SKM-1 (cell line): ENCODE measurements at regions not wholly inside any gene's neighbourhood (a gene's known extent, or its start where the extent isn't known, plus 50 kb on each side); places are given as distances from the start of the nearest gene placed in this dataset.
"Not testable (repeated sequence)": the region's sequence is repeated elsewhere in the genome, so short reads cannot be mapped to it uniquely, and the experiment has no call there.

Experiments used
- DNase-seq: peaks from one replicate; lab custom pipeline; 2025; ENCODE audit not compliant: unreplicated experiment; lab: John Stamatoyannopoulos, UW

GRCh38 chr11:41675205-41675604 is 215.8 kb upstream of the LRRC4C start:
- DNase-seq, result no peak

- DNase-seq, result no peak
These were observed 253.6 kb upstream of the LRRC4C start for GRCh38 chr11:41713030-41713429.

DNA sequence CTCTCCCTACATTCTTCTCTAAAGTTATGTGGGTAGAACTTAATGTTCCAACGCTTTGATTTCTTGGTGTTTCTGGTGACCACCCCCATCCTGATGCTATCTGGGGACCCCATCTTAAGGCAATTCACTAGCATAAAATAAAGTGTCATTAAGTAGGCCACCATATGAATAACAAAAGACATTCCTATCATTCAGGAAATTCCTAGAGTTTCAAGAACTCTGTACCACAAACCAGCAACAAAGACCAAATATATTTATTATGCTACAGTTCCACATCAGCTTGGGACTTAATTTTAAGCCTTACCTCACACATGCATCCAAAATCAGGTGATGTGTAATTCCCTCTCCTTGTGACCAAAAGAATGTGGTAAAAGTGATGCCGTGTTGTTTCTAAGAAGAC is 254.6 kb upstream of the LRRC4C start:
- DNase-seq, result no peak

DNA sequence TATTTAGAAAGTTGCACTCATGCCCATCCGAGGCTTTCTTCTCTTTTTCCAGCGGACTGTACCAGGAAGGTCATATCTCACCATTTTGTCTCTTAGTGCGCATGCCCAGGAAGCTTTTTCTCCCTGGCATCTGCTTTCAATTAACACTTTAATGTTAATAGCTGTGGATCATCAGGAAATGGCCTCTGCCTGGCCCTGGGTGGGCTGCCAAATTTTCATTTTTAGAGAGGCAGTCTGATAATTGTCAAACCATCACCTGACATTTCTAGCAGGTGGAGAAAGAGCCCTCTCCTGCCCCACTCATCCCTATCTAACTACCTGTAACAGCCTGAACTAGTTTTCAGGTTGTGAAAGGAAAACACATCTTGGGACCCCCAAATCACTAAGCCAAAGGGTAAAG is 257.4 kb upstream of the LRRC4C start:
- DNase-seq, result no peak

GRCh38 chr11:41720761-41721160 is 261.3 kb upstream of the LRRC4C start:
- DNase-seq, result no peak

GRCh38 chr11:41728161-41728560 is 268.7 kb upstream of the LRRC4C start:
- not testable (repeated sequence) for DNase-seq

DNA sequence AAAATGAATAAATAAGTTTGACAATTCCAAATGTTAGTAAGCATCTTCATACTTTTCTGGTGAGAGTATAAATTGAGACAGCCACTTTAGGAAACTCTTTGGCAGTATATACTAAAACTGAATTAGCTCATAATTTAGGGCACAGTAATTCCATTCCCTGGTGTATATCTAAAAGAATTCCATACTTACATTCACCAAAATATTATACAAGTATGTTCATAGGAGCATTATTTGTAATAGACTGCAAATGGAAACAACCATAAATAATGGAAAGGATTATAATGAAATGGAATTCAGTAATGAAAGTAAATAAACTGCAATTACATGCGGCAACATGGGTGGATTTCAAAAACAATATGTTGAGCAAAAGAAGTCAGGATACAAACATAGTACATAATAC is 315.8 kb upstream of the LRRC4C start:
- no peak for DNase-seq

DNA sequence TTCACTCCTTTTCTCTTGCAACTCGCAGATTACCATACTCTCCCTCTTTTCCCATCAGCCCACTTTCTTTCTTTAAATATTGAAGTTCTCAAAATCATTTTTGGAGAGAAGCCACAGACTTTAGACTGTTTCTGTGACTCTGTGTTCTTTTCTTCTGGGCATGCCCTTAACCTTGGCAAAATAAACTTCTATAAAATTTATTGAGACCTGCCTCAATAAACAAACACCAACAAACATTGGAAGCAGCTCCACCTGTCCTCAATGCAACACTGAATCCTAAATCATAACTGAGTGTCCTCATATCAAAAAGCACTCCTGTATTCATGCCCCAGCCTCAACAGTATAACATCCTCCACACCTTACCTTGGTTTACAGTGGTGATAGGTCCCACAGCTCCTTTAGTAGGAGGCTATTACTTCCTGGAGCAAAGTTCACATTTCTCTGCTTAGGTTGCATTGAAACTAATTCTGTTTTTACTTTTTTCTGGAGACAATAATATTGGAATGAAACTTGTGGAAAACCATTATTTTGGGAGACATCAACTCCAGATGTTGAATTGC is 320.0 kb upstream of the LRRC4C start:
- DNase-seq, result no peak

- DNase-seq, result no peak
These were observed 322.0 kb upstream of the LRRC4C start for GRCh38 chr11:41781441-41781840.

DNA sequence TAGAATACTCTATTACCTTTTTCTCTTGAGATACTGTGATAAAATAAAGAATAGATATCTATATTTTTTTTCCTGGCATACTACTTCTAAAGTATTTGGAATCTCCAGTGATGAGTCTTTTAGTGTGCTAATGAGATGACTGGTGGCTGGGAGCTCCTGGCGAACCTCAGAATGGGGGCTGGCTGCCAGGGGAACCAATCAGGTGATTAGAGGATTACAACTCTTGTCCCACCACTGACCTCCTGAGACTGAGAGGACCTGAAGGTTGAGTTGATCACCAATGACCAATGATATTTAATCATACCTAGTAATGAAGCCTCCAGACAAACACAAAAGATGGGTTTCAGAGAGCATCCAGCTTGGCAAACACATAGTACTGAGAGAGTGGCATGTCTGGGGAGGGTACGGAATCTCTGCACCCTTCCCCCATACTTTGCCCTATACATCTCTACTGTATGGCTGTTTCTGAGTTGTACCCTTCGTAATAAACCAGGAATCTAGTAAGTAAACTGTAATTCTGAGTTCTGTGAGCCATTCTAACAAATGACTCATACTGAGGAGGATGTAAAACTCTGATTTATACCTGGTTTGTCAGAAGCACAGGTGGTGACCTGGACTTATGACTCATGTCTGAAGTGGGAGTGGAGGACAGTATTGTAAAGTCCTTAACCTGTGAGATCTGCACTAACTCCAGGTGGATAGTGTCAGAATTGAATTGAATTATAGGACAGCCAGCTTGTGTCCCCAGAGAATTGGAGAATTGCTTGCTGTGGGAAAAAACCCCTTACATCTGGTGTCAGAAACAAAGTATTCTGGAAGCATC is 325.3 kb upstream of the LRRC4C start:
- DNase-seq, result no peak

DNA sequence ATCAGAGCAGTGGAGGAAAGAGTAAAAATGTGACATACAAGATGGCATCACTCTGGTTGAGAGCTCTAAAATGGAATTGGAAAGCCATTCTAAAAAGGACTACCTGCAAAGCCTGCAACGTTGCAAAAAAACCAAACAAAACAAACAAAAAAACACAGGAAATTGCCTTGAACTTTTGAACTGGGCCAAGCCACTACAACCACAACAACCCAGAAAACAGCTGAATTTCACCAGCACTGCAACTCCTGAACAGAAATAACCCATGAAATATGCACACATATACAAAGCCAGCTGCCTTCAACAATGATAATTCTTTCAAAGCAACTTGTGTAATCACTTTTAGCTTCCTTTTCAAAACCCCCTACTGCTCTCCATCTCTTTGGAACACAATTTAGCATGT is 326.6 kb upstream of the LRRC4C start:
- no peak for DNase-seq

DNA sequence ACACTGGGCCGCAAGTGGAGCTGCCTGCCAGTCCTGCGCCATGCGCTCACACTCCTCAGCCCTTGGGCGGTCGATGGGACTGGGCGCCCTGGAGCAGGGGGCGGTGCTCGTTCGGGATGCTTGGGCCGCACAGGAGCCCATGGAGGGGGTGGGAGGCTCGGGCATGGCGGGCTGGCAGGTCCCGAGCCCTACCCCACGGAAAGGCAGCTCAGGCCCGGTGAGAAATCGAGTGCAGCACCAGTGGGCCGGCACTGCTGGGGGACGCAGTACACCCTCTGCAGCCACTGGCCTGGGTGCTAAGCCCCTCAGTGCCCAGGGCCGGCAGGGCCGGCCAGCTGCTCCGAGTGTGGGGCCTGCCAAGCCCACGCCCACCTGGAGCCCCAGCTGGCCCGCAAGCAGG is 328.7 kb upstream of the LRRC4C start:
- no peak for DNase-seq

GRCh38 chr11:41789376-41789775 is 329.9 kb upstream of the LRRC4C start:
- DNase-seq, result no peak

- DNase-seq, result no peak
These were observed 335.6 kb upstream of the LRRC4C start for GRCh38 chr11:41795004-41795403.

DNA sequence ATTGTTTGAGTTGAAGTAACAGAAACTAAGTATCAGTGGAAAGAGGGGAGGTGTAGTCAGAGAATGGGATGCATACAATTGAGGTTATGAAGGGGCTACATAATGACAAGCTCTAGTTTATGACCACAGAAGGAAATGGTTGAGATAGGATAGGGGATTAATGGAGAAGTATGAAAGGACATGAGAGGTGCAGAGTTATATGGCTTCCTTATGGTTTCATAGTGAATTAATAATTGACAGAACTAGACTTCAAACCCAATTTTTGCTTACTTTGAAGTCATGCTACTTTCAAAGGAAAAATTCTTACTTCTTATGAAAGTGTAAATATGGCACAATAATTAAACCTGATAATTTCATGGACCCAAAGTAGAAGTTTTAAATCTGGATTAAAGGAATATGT is 340.3 kb upstream of the LRRC4C start:
- no peak for DNase-seq

DNA sequence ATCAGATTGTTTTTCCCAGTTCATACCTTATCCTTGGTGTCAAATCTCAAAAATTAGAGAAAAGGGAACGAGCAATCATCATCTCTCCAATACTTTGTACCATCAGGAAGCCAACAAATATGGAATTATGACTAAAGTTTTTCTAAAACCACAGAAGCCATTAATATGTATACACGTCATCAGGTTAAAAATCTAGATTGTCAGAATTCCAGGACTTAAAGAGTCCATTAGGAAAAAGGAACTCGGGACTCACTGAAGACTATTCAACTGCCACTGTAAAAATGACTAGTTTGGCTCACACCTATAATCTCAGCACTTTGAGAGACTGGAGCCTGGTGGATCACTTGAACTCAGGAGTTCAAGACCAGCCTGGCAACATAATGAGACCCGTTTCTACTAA is 344.4 kb upstream of the LRRC4C start:
- no peak for DNase-seq

DNA sequence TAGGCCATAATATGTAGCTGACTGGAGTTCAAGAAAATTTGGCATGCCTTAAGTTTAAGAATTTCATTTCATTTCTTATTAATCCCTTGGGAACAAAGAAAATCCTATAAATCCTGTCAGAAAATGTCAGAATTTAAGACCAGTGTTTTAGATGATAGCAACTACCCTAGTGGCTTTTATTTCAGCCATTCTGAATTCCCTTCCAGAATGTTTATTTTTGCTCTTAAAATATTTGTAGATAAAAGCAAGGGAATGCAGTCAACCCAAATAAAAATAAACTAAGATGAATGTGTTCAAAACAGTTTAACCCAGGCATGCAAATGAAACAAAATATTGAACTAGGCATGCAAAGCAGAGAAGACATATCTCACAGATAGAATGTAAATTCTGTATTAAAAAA is 356.9 kb upstream of the LRRC4C start:
- no peak for DNase-seq

DNA sequence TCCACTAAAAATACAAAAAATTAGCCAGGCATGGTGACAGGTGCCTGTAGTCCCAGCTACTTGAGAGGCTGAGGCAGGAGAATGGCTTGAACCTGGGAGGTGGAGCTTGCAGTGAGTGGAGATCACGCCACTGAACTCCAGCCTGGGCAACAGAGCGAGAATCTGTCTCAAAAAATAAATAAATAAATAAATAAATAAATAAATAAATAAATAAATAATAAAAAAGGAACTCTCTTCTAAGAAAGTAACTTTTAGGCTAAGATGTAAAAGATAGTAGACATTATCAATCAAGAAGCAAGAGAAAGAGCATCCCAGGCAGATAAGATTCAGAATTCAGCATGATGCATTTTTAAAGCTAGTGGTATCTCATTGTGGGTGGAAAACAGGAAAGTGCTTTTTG is 364.8 kb upstream of the LRRC4C start:
- not testable (repeated sequence) for DNase-seq

GRCh38 chr11:41826085-41826484 is 366.6 kb upstream of the LRRC4C start:
- DNase-seq, result no peak

DNA sequence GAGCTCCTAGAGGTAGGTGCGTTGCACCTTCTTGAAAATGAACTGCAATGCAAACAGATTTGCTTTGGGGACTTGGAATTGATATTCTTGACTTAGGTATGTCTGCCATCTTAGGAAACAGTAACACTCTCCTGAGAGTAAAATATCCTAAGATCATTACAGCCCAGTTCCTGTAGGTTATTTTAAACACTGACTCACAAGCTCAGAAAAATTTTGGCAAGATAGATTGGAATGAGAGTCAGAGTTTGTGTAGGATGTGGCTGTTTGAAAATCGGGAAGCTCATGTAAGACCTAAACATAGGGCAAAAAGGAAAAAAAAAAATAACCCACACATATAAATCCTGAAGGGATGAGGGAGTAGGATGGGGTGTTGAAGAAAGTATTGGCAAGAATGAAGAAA is 377.0 kb upstream of the LRRC4C start:
- no peak for DNase-seq

DNA sequence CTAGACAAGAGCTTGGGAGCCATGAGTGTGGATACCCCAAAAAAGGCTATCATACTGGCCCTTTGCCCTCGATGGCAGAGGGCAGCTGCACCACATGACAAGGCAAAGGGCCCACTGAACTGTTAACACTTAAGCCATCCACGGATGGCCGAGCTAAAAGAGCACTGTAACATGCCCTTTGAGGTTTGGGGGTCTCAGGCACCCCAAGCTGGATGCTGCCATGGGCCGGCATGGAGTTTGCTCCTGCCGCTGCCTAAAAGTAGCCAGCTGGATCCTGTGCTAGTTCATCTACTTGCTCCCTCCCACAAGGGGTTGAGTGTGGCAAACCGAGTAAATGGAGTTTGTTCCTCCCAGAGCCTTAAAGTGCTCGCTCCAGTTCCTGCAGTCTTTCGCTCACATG is 383.2 kb upstream of the LRRC4C start:
- DNase-seq, result no peak

- no peak for DNase-seq
These were observed 385.6 kb upstream of the LRRC4C start for GRCh38 chr11:41845066-41845465.

GRCh38 chr11:41848349-41848748 is 388.9 kb upstream of the LRRC4C start:
- no peak for DNase-seq
